ENCODE measurements at regions not wholly inside any gene's neighbourhood (a gene's known extent, or its start where the extent isn't known, plus 50 kb on each side); places are given as distances from the start of the nearest gene placed in this dataset.

DNA sequence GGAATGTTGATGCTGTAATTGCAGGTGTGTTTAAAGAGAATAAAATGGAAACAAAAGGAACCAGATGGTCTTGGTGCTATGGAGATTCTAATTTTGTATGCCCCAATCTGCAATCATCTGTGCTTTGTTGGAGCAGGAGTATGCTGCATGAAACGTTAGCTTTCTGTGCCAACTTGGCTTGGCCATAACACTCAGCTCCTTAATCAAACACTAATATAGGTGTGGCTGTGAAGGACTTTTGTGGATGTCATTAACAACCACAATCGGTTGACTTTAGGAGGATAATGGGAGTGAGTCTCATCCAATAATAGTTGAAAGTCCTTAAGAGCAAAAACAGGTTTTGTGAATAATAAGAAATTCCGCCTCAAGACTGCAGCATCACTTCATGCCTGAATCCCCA is 399.2 kb downstream of the NLGN4X start:
- no peak for TF ChIP-seq JUND (IDR thresholded peaks at IDR 0.05; ENCODE audit: low read depth)
- in situ Hi-C loops (cut with HindIII; ENCODE audit: low pct_unique_long_range_greater_than_20kb, low sequenced_read_pairs): no loop called here
- DNase-seq (ENCODE audit: low read depth in 1 of 2, low spot score in 1 of 2): no peak

DNA sequence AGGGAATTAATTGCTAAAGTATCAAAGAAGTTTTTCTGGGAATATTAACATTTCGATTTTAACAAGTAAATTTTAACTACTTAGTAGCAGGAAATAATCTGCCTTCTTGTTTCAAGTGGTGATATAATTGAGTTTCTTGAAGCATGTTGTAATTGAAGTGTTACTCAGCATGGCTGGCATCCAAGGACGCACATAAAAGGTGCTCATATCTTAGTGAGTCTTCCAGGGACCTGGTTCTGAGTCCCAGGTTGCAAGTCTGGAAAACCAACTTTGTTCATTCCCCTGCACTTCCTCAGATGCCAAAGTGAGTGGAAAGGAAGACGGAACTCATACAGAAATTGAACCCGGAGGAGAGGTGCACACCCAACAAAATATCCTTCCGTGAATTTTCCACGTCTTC is 399.6 kb downstream of the NLGN4X start:
- in situ Hi-C loops (cut with HindIII; ENCODE audit: low pct_unique_long_range_greater_than_20kb, low sequenced_read_pairs): no loop called here
- TF ChIP-seq JUND (IDR thresholded peaks at IDR 0.05; ENCODE audit: low read depth): no peak

DNA sequence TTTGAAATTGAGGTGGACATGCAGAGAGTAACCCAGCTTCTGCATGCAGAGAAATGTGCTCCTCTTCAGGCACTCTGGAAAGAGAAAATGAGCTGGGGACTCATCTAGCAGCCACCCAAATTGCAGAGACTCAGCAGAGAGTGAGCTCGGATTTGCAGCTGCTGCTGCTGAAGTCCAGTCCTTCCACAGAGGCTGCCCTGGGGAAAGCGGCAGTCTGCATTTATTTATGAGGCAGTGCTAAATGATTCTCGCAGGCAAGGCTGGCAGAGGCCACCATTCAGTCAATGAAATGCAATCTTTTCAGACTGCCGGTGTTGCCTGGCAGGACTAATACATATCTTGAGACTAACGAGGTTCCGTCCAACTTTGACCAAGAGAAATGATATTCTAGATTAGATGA is 404.8 kb downstream of the NLGN4X start:
- TF ChIP-seq JUND (IDR thresholded peaks at IDR 0.05; ENCODE audit: low read depth): no peak
- in situ Hi-C loops (cut with HindIII; ENCODE audit: low pct_unique_long_range_greater_than_20kb, low sequenced_read_pairs): no loop called here
- DNase-seq (ENCODE audit: low read depth in 1 of 2, low spot score in 1 of 2): no peak

More for the DNA sequence above, 399.6 kb downstream of the NLGN4X start:
- no peak for DNase-seq (ENCODE audit: low read depth in 1 of 2, low spot score in 1 of 2)

DNA sequence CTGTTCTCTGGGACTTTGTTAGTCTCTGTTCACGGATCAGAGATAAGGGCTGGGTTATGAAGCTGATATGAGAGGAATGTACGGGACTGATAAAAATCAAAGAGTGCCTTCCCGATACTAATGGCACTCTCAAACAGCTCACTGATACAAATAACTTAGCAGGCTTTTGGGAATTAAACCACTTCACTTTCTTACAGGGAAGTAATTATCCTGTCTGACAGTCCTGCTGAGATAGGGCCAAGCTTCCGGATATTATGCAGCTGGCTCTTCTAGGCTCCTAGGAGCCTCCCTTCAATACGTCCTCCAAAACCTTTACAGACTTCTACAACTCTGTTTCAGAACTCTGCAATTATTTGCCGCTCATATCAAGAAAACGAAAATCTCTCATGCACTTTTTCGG is 418.0 kb downstream of the NLGN4X start:
- in situ Hi-C loops (cut with HindIII; ENCODE audit: low pct_unique_long_range_greater_than_20kb, low sequenced_read_pairs): no loop called here
- no peak for DNase-seq (ENCODE audit: low read depth in 1 of 2, low spot score in 1 of 2)
- TF ChIP-seq JUND (IDR thresholded peaks at IDR 0.05; ENCODE audit: low read depth): no peak

DNA sequence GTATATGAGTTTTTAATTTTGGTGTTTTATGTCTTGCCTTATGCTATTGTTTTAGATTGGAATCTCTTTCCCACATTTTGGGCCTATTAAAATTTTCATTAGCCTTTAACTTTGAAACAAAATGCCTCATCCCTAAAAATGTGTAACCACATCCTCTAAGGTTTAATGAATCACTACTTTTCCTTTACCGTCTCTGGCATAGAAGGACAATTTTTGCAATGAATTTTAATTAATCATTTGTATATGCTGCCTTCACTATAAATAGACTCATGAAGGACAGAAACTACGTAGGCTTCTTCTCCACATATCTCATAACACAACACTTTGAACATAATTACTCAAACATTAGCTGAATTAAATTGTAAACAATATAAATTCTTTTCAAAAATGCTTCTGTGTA is 421.5 kb downstream of the NLGN4X start:
- in situ Hi-C loops (cut with HindIII; ENCODE audit: low pct_unique_long_range_greater_than_20kb, low sequenced_read_pairs): no loop called here
- no peak for TF ChIP-seq JUND (IDR thresholded peaks at IDR 0.05; ENCODE audit: low read depth)
- DNase-seq (ENCODE audit: low read depth in 1 of 2, low spot score in 1 of 2): no peak

DNA sequence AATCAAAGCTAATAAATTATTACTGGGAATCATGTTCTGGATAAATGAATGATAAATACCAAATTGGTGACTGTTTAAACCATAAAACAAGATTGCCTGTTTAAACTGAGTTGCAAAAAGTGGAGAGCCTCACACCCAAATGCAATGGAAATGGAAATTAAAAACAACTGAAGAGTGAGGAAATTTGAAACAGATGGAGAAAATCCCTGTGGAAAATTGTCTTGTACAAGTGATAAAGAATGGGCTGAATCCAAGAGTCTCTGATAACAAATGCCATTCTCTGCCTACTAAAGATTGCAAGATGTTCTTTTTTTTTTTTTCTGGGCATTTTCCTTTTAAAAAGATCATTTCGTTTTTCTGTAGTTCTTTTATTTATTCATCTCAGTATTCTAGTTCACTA is 426.3 kb downstream of the NLGN4X start:
- no peak for TF ChIP-seq JUND (IDR thresholded peaks at IDR 0.05; ENCODE audit: low read depth)
- DNase-seq (ENCODE audit: low read depth in 1 of 2, low spot score in 1 of 2): no peak
- in situ Hi-C loops (cut with HindIII; ENCODE audit: low pct_unique_long_range_greater_than_20kb, low sequenced_read_pairs): no loop called here

DNA sequence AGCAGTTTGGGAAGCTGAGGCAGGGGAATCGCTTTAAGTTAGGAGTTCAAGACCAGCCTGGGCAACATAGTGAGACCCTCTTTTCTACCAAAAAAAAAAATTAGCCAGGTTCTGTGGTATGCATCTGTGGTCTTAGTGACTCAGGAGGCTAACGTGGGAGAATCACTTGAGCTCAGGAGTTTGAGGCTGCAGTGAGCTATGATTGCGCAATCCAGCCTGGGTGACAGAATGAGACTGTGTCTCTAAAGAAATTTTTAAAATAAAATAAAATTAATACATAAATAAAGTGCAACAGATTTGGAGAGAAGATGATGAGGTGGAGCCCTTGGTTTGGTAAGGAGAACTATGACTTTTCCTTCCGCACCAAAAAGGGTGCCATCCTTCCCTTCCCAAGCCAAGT is 436.9 kb downstream of the NLGN4X start:
- in situ Hi-C loops (cut with HindIII; ENCODE audit: low pct_unique_long_range_greater_than_20kb, low sequenced_read_pairs): no loop called here

DNA sequence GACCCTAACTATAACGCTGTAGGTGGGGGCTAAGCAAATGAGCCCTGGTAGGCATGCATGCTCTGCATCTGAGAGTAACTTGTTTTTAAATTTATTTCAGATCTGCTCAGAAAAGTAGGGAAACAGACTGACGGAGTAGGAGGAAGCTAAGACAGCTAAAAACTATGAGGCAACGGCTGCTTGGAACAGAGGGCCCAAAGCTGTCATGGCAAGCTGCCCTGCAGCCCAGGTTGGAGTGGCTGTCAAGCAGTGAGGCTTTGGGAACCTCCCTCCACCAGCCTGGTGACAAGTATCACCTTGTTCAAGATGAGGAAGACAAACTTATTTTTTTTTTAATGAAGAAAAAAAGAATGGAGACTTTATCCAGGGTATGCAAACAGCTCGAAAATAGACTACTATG is 439.8 kb downstream of the NLGN4X start:
- in situ Hi-C loops (cut with HindIII; ENCODE audit: low pct_unique_long_range_greater_than_20kb, low sequenced_read_pairs): no loop called here
- no peak for DNase-seq (ENCODE audit: low read depth in 1 of 2, low spot score in 1 of 2)
- no peak for TF ChIP-seq JUND (IDR thresholded peaks at IDR 0.05; ENCODE audit: low read depth)

More for the DNA sequence above, 436.9 kb downstream of the NLGN4X start:
- no peak for DNase-seq (ENCODE audit: low read depth in 1 of 2, low spot score in 1 of 2)
- TF ChIP-seq JUND (IDR thresholded peaks at IDR 0.05; ENCODE audit: low read depth): no peak

DNA sequence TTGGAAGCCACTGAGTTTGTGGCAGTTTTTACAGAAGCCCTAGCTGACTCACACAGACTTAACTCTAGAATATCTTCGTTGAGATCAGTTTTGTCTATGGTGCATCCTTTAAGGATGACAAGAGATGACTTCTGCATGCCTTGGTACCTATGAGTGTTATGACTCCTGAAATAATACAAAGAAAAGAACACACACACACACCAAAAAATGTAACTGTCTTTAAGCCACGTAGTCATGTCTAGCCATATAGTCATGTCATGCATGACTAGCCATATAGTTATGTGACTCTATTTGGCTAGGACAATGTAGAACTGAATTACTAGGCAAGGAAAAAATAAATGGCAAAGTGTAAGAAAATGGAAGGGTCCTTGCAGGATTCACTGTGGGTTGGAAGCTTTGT is 447.8 kb downstream of the NLGN4X start:
- in situ Hi-C loops (cut with HindIII; ENCODE audit: low pct_unique_long_range_greater_than_20kb, low sequenced_read_pairs): no loop called here
- no peak for TF ChIP-seq JUND (IDR thresholded peaks at IDR 0.05; ENCODE audit: low read depth)
- no peak for DNase-seq (ENCODE audit: low read depth in 1 of 2, low spot score in 1 of 2)

DNA sequence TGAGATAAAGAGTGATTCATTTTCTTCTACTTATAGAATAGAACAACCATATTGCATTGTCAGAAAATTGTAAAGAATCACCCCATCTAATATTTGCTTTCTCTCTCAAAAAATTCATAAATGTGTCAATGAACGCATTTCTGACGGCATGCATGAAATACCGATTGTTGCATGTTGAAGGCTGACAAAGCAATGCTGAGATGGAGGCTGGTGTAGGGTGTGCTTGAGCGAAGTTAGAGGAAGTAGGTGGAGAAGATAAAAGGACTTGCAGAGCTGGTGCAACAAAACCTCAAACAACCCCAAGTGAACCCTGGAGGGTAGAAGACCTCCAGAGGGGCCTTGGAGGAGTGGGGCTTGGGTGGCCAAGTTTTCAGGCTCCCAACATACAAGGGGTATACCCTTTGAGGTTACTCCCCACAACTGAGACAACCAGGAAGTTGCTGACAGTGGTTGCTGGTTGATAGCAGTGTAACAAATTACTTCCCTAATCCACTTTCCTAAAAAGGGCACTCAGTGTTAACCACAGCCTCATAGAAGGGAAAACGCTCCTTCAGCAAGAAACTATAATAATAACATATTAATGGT is 452.7 kb downstream of the NLGN4X start:
- TF ChIP-seq JUND (IDR thresholded peaks at IDR 0.05; ENCODE audit: low read depth): no peak
- DNase-seq (ENCODE audit: low read depth in 1 of 2, low spot score in 1 of 2): no peak
- in situ Hi-C loops (cut with HindIII; ENCODE audit: low pct_unique_long_range_greater_than_20kb, low sequenced_read_pairs): no loop called here

DNA sequence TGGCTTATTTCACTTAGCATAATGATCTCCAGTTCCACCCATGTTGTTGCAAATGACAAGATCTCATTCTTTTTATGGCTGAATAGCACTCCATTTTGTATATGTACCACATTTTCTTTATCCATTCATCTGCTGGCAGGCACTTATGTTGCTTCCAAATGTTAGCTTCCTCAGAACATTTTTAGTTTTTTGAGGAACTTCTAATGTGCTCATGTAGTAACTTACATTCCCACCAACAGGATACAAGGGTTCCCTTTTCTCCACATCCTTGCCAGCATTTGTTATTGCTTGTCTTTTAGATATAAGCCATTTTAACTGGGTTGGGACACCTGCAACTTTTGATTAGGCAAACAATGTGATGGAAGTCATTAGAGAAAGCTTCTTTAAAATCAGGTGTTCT is 454.2 kb downstream of the NLGN4X start:
- in situ Hi-C loops (cut with HindIII; ENCODE audit: low pct_unique_long_range_greater_than_20kb, low sequenced_read_pairs): no loop called here
- no peak for DNase-seq (ENCODE audit: low read depth in 1 of 2, low spot score in 1 of 2)
- TF ChIP-seq JUND (IDR thresholded peaks at IDR 0.05; ENCODE audit: low read depth): no peak

DNA sequence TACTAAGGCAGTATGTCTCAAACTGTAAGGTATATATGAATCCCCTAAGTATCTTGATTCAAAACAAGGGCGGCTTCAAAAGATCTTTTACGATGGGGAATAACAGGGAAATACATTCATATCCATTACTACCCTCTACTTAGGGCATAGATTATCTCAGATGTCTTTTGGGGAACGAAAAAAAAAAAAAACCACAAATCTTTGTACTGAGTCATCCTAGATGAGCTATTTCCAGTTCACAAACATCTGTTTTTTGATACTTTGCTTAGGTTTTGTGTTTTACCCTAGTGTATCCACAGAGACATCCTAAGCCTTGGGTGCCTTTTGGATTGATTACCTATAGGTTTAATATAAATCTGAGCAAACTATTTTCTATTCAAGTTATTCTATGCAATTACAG is 457.2 kb downstream of the NLGN4X start:
- no peak for TF ChIP-seq JUND (IDR thresholded peaks at IDR 0.05; ENCODE audit: low read depth)
- in situ Hi-C loops (cut with HindIII; ENCODE audit: low pct_unique_long_range_greater_than_20kb, low sequenced_read_pairs): no loop called here
- no peak for DNase-seq (ENCODE audit: low read depth in 1 of 2, low spot score in 1 of 2)

DNA sequence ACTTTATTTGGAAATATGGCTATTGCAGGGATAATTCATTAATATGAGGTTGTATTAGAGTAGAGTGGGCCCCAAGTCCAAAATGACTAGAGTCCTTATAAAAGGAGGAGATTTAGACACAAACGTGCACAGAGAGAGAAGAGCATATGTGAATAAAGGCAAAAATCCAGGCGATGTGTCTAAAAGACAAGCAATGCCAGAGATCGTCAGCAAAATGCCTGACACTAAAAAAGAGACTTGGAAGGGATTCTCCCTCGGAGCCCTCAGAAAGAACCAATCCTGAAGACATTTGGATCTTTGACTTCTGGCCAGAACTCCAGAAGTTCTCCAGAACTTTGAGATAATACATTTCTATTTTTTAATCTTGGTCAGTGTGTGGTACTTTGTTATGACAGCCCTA is 472.1 kb downstream of the NLGN4X start:
- TF ChIP-seq JUND (IDR thresholded peaks at IDR 0.05; ENCODE audit: low read depth): no peak
- no peak for DNase-seq (ENCODE audit: low read depth in 1 of 2, low spot score in 1 of 2)
- in situ Hi-C loops (cut with HindIII; ENCODE audit: low pct_unique_long_range_greater_than_20kb, low sequenced_read_pairs): no loop called here

DNA sequence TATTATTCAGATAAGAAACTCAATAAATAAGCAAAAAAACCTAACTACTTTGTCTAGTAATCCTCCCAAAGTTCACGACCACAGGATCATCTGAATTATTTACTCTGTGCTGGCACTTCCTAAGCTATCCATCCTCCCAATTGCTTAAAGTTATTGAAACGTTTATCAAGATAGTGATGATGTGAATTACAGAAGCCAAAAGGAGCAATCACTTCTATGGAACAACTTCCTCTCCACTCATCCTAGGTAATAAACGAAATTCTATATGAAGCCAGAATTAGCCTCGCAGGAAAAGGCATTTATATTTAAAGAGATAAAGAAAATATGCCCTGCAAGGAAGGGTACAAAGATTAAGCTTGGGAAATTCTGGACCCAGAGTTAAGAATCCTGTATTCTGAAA is 475.4 kb downstream of the NLGN4X start:
- in situ Hi-C loops (cut with HindIII; ENCODE audit: low pct_unique_long_range_greater_than_20kb, low sequenced_read_pairs): no loop called here
- no peak for DNase-seq (ENCODE audit: low read depth in 1 of 2, low spot score in 1 of 2)
- no peak for TF ChIP-seq JUND (IDR thresholded peaks at IDR 0.05; ENCODE audit: low read depth)
